Progenitor cell of endocrine pancreas (in vitro differentiated cells): ENCODE measurements at regions not wholly inside any gene's neighbourhood (a gene's known extent, or its start where the extent isn't known, plus 50 kb on each side); places are given as distances from the start of the nearest gene placed in this dataset.

Experiments used
- DNase-seq: peaks from one replicate; pipeline ENCODE4 v3.0.0; 2021; ENCODE audit warnings: low spot score; ENCODE audit not compliant: unreplicated experiment
- H3K27ac Mint-ChIP-seq: 2 replicates; pipeline ENCODE4 v1.8.0; 2021; ENCODE audit warnings: mild to moderate bottlenecking, moderate library complexity, mixed read lengths
- H3K27me3 Mint-ChIP-seq: 2 replicates; pipeline ENCODE4 v1.8.0; 2021; ENCODE audit warnings: mixed read lengths
- H3K36me3 Mint-ChIP-seq: 2 replicates; pipeline ENCODE4 v1.8.0; 2022; ENCODE audit warnings: mixed read lengths; ENCODE audit not compliant: insufficient read depth
- H3K4me1 Mint-ChIP-seq: 2 replicates; pipeline ENCODE4 v1.8.0; 2021; ENCODE audit warnings: low read depth, mixed read lengths
- H3K4me3 Mint-ChIP-seq: 2 replicates; pipeline ENCODE4 v1.8.0; 2021; ENCODE audit warnings: low read depth, mild to moderate bottlenecking, moderate library complexity, mixed read lengths
- H3K9me3 Mint-ChIP-seq: 2 replicates; pipeline ENCODE4 v1.8.0; 2021; ENCODE audit warnings: low read depth, mixed read lengths
- CTCF ChIP-seq: fragments of 200-600 bp; sonication (generic); IDR thresholded peaks from one replicate; pipeline ENCODE4 v1.5.0; 2021; ENCODE audit warnings: antibody characterized with exemption, mild to moderate bottlenecking; ENCODE audit not compliant: unreplicated experiment

GRCh38 chr4:89665662-89666061, 171.3 kb downstream of the SNCA start:
- Mint-ChIP-seq H3K36me3 (no peaks in the 10 kb centered on the region), H3K4me1 (peaks cover 6% of the 10 kb centered on the region), H3K27ac (no peak overlapping the region), H3K27me3 (no peaks in the 10 kb centered on the region), H3K4me3 (no peak overlapping the region), H3K9me3 (no peaks in the 10 kb centered on the region)
- no peak for TF ChIP-seq CTCF
- DNase-seq: no peak

GRCh38 chr4:89664521-89664920, 172.4 kb downstream of the SNCA start:
- H3K4me3 Mint-ChIP-seq: no peak overlapping the region
- peaks cover 9% of the 10 kb centered on the region for H3K4me1 Mint-ChIP-seq
- no peak for TF ChIP-seq CTCF
- no peaks in the 10 kb centered on the region for H3K27me3 Mint-ChIP-seq
- no peak for DNase-seq
- H3K9me3 Mint-ChIP-seq: no peaks in the 10 kb centered on the region
- H3K27ac Mint-ChIP-seq: no peak overlapping the region
- no peaks in the 10 kb centered on the region for H3K36me3 Mint-ChIP-seq

- no peaks in the 10 kb centered on the region for H3K9me3 Mint-ChIP-seq
- H3K36me3 Mint-ChIP-seq: no peaks in the 10 kb centered on the region
- no peaks in the 10 kb centered on the region for H3K27me3 Mint-ChIP-seq
- no peak overlapping the region for H3K27ac Mint-ChIP-seq
- DNase-seq: no peak
- TF ChIP-seq CTCF: no peak
- no peak overlapping the region for H3K4me3 Mint-ChIP-seq
- peaks cover 9% of the 10 kb centered on the region for H3K4me1 Mint-ChIP-seq
Measured at GRCh38 chr4:89661173-89661899, 175.6 kb downstream of the SNCA start.

GRCh38 chr4:89660444-89661172, 176.4 kb downstream of the SNCA start:
- Mint-ChIP-seq H3K9me3 (no peaks in the 10 kb centered on the region), H3K27me3 (no peaks in the 10 kb centered on the region), H3K4me1 (peaks cover 9% of the 10 kb centered on the region), H3K27ac (no peak overlapping the region), H3K36me3 (no peaks in the 10 kb centered on the region), H3K4me3 (no peak overlapping the region)
- no peak for TF ChIP-seq CTCF
- DNase-seq: no peak

GRCh38 chr4:89658701-89659024, 178.3 kb downstream of the SNCA start:
- Mint-ChIP-seq H3K27me3 (no peaks in the 10 kb centered on the region), H3K4me1 (peaks cover 9% of the 10 kb centered on the region), H3K4me3 (no peak overlapping the region), H3K36me3 (no peaks in the 10 kb centered on the region), H3K9me3 (no peaks in the 10 kb centered on the region), H3K27ac (no peak overlapping the region)
- TF ChIP-seq CTCF: no peak
- DNase-seq: no peak
